Calu3 (cell line): ENCODE measurements at regions not wholly inside any gene's neighbourhood (a gene's known extent, or its start where the extent isn't known, plus 50 kb on each side); places are given as distances from the start of the nearest gene placed in this dataset.

Experiments
- BruUV-seq: library from RNA; stranded (reverse); fragments of 400-500 nt; replicated peaks from 2 replicates; lab custom pipeline; 2021; lab: Mats Ljungman, UMichigan
- CTCF ChIA-PET: fragments of 300-600 bp; sonication (Branson Sonifier 250); formaldehyde crosslinking; loops from one replicate; lab custom pipeline; 2022; ENCODE audit warnings: antibody characterized with exemption; lab: Charles Lee
- DNase-seq: peaks from one replicate; pipeline ENCODE4 v3.0.0; 2022
- H3K27ac Mint-ChIP-seq: one replicate; pipeline ENCODE4 v1.8.0; 2022; ENCODE audit warnings: mixed read lengths; ENCODE audit not compliant: unreplicated experiment
- H3K27me3 Mint-ChIP-seq: one replicate; pipeline ENCODE4 v1.8.0; 2022; ENCODE audit warnings: mixed read lengths; ENCODE audit not compliant: unreplicated experiment
- H3K36me3 Mint-ChIP-seq: one replicate; pipeline ENCODE4 v1.8.0; 2022; ENCODE audit warnings: mild to moderate bottlenecking, moderate library complexity, mixed read lengths; ENCODE audit not compliant: insufficient read depth, unreplicated experiment
- H3K4me1 Mint-ChIP-seq: one replicate; pipeline ENCODE4 v1.8.0; 2022; ENCODE audit warnings: mild to moderate bottlenecking, low read depth, mixed read lengths; ENCODE audit not compliant: unreplicated experiment
- H3K4me3 Mint-ChIP-seq: one replicate; pipeline ENCODE4 v1.8.0; 2022; ENCODE audit warnings: mild to moderate bottlenecking, low read depth, moderate library complexity, mixed read lengths; ENCODE audit not compliant: unreplicated experiment
- H3K9me3 Mint-ChIP-seq: one replicate; pipeline ENCODE4 v1.8.0; 2022; ENCODE audit warnings: low read depth, mixed read lengths; ENCODE audit not compliant: unreplicated experiment
- CTCF ChIP-seq: fragments of 200-600 bp; IDR thresholded peaks from one replicate; pipeline ENCODE4 v1.8.0; 2022; ENCODE audit warnings: antibody characterized with exemption; ENCODE audit not compliant: unreplicated experiment
- intact Hi-C: fragments of 100-400 bp; cut with micrococcal nuclease; formaldehyde crosslinking; loops from one replicate; pipeline ENCODE4 v1.10.0; 2022; ENCODE audit not compliant: unreplicated experiment

- no peak for DNase-seq
- Mint-ChIP-seq H3K9me3 (peaks cover 5% of the 10 kb centered on the region), H3K27ac (no peak overlapping the region), H3K4me3 (no peak overlapping the region), H3K4me1 (no peaks in the 10 kb centered on the region), H3K36me3 (no peaks in the 10 kb centered on the region), H3K27me3 (no peaks in the 10 kb centered on the region)
- CTCF ChIA-PET: no interaction called here
- intact Hi-C loops: no loop called here
- no TSS peak for BruUV-seq
- TF ChIP-seq CTCF: no peak
Observed at GRCh38 chr4:56731857-56732256, 50.8 kb upstream of the HOPX start.
